OCI-LY7 (cell line): ENCODE measurements at regions not wholly inside any gene's neighbourhood (a gene's known extent, or its start where the extent isn't known, plus 50 kb on each side); places are given as distances from the start of the nearest gene placed in this dataset.

ENCODE experiments used
- BruUV-seq: library from RNA; stranded (reverse); fragments of 400-500 nt; replicated peaks from 2 replicates; lab custom pipeline; 2021; lab: Mats Ljungman, UMichigan
- CTCF ChIA-PET: fragments of 300-600 bp; sonication (Branson Sonifier 250); formaldehyde crosslinking; loops from one replicate; lab custom pipeline; 2022; ENCODE audit warnings: antibody characterized with exemption; ENCODE audit not compliant: unreplicated experiment; lab: Charles Lee
- POLR2A ChIA-PET: fragments of 300-600 bp; sonication (Branson Sonifier 250); formaldehyde crosslinking; loops from one replicate; lab custom pipeline; 2022; ENCODE audit warnings: antibody characterized with exemption; lab: Charles Lee
- DNase-seq: peaks from one replicate; pipeline ENCODE4 v3.0.0-alpha.2; 2015; ENCODE audit warnings: low spot score
- H2AFZ ChIP-seq: fragments of 200-600 bp; sonication (generic), shearing (Covaris generic); 2 replicates; pipeline ENCODE4 v1.6.1; 2014; ENCODE audit warnings: mild to moderate bottlenecking, antibody characterized with exemption, low read length, moderate library complexity
- H3K27ac ChIP-seq: fragments of 200-600 bp; sonication (generic); 2 replicates; pipeline ENCODE4 v1.5.1; 2014; ENCODE audit warnings: mixed run types, low read depth, mild to moderate bottlenecking, moderate library complexity, low read length, inconsistent platforms; ENCODE audit not compliant: poor library complexity, severe bottlenecking
- H3K36me3 ChIP-seq: fragments of 200-600 bp; sonication (generic); 2 replicates; pipeline ENCODE4 v1.6.1; 2014; ENCODE audit warnings: mild to moderate bottlenecking, antibody characterized with exemption, low read length, moderate library complexity, mixed read lengths; ENCODE audit not compliant: insufficient read depth
- H3K4me1 ChIP-seq: fragments of 200-600 bp; sonication (generic); 2 replicates; pipeline ENCODE4 v1.5.1; 2014; ENCODE audit warnings: mild to moderate bottlenecking, low read length; ENCODE audit not compliant: insufficient read depth, poor library complexity, severe bottlenecking
- H3K4me2 ChIP-seq: fragments of 200-600 bp; sonication (generic); 2 replicates; pipeline ENCODE4 v1.6.1; 2014; ENCODE audit warnings: mild to moderate bottlenecking, low read length
- H3K4me3 ChIP-seq: fragments of 200-600 bp; sonication (generic); 2 replicates; pipeline ENCODE4 v1.5.1; 2014; ENCODE audit warnings: mild to moderate bottlenecking, low read depth, low read length; ENCODE audit not compliant: poor library complexity, severe bottlenecking
- H3K79me2 ChIP-seq: fragments of 200-600 bp; sonication (generic); 2 replicates; pipeline ENCODE4 v1.6.1; 2016; ENCODE audit warnings: low read depth, mild to moderate bottlenecking, low read length, moderate library complexity, mixed read lengths; ENCODE audit not compliant: insufficient read depth
- H3K9me2 ChIP-seq: fragments of 200-600 bp; sonication (generic); 2 replicates; pipeline ENCODE4 v1.6.1; 2016; ENCODE audit warnings: mild to moderate bottlenecking, low read length, mixed read lengths; ENCODE audit not compliant: insufficient read depth
- H3K9me3 ChIP-seq: fragments of 200-600 bp; sonication (generic); 2 replicates; pipeline ENCODE4 v1.6.1; 2014; ENCODE audit warnings: mild to moderate bottlenecking, mixed run types, low read length, mixed read lengths
- H4K20me1 ChIP-seq: fragments of 200-600 bp; sonication (generic); 2 replicates; pipeline ENCODE4 v1.6.1; 2014; ENCODE audit warnings: mild to moderate bottlenecking, antibody characterized with exemption, low read length, moderate library complexity, mixed read lengths; ENCODE audit not compliant: insufficient read depth
- CTCF ChIP-seq: fragments of 200-600 bp; sonication (generic); conservative IDR thresholded peaks from 2 replicates; pipeline ENCODE4 v1.5.1; 2014; ENCODE audit warnings: mild to moderate bottlenecking, antibody characterized with exemption, low read length, moderate library complexity, mixed read lengths
- EZH2phosphoT487 ChIP-seq: fragments of 200-600 bp; sonication (generic); IDR thresholded peaks from 2 replicates; pipeline ENCODE4 v1.6.1; 2018; ENCODE audit warnings: low read depth, borderline replicate concordance, mild to moderate bottlenecking, mixed run types, antibody characterized with exemption, low read length, moderate library complexity, mixed read lengths
- intact Hi-C: fragments of 100-400 bp; cut with micrococcal nuclease; formaldehyde crosslinking; loops from one replicate; pipeline ENCODE4 v1.10.0; 2022; ENCODE audit not compliant: unreplicated experiment

GRCh38 chr3:106059953-106060517 lies 191.2 kb upstream of the CBLB start:
- BruUV-seq = no TSS peak
- H3K4me1 ChIP-seq = no peaks in the 10 kb centered on the region
- H3K27ac ChIP-seq = no peak overlapping the region
- H3K9me2 ChIP-seq = no peaks in the 10 kb centered on the region
- H2AFZ ChIP-seq = no peak overlapping the region
- intact Hi-C loops = no loop called here
- no peaks in the 10 kb centered on the region for H3K9me3 ChIP-seq
- no peaks in the 10 kb centered on the region for H3K79me2 ChIP-seq
- no peak overlapping the region for H3K4me2 ChIP-seq
- no peaks in the 10 kb centered on the region for H4K20me1 ChIP-seq
- TF ChIP-seq CTCF = no peak
- H3K4me3 ChIP-seq = no peak overlapping the region
- DNase-seq = no peak
- no peaks in the 10 kb centered on the region for H3K36me3 ChIP-seq
- POLR2A ChIA-PET = interaction anchor here (0.6 kb wide), 1 partner anchor 19 kb away, joined by 3 read pairs; no protein-coding TSS in a partner anchor
- CTCF ChIA-PET = no interaction called here

- Histone ChIP-seq H3K4me2 (no peak overlapping the region), H3K9me2 (no peaks in the 10 kb centered on the region), H3K9me3 (no peaks in the 10 kb centered on the region), H3K36me3 (no peaks in the 10 kb centered on the region), H4K20me1 (no peaks in the 10 kb centered on the region), H3K4me3 (no peak overlapping the region), H3K79me2 (no peaks in the 10 kb centered on the region), H3K27ac (no peak overlapping the region), H2AFZ (no peak overlapping the region), H3K4me1 (no peaks in the 10 kb centered on the region)
- no TSS peak for BruUV-seq
- POLR2A ChIA-PET = interaction anchor here (0.7 kb wide), 1 partner anchor 529 kb away, joined by 3 read pairs; no protein-coding TSS in a partner anchor
- CTCF ChIA-PET = no interaction called here
- TF ChIP-seq EZH2phosphoT487 = no peak
- TF ChIP-seq CTCF = no peak
- no peak for DNase-seq
- intact Hi-C loops = no loop called here
These were observed 195.1 kb upstream of the CBLB start for GRCh38 chr3:106063909-106064308.

- BruUV-seq = no TSS peak
- intact Hi-C loops = no loop called here
- DNase-seq = no peak
These were observed 197.0 kb upstream of the CBLB start for GRCh38 chr3:106065831-106066230.

More at GRCh38 chr3:106065831-106066230, 197.0 kb upstream of the CBLB start:
- no peak overlapping the region for H3K4me2 ChIP-seq
- H3K79me2 ChIP-seq = no peaks in the 10 kb centered on the region
- no peaks in the 10 kb centered on the region for H3K4me1 ChIP-seq
- POLR2A ChIA-PET = interaction anchor here (0.6 kb wide), 2 partner anchors 23 to 188 kb away, joined by 3 read pairs; no protein-coding TSS in a partner anchor
- no peak overlapping the region for H2AFZ ChIP-seq
- no peaks in the 10 kb centered on the region for H4K20me1 ChIP-seq
- no peaks in the 10 kb centered on the region for H3K9me2 ChIP-seq
- H3K9me3 ChIP-seq = no peaks in the 10 kb centered on the region
- H3K27ac ChIP-seq = no peak overlapping the region
- no peaks in the 10 kb centered on the region for H3K36me3 ChIP-seq
- H3K4me3 ChIP-seq = no peak overlapping the region
- no peak for TF ChIP-seq CTCF
- TF ChIP-seq EZH2phosphoT487 = no peak
- CTCF ChIA-PET = no interaction called here
